ENCODE measurements at regions not wholly inside any gene's neighbourhood (a gene's known extent, or its start where the extent isn't known, plus 50 kb on each side); places are given as distances from the start of the nearest gene placed in this dataset.

GRCh38 chr13:107293924-107294323, 726.0 kb upstream of the ARGLU1 start:
- no peak for TF ChIP-seq USF1 (CRISPR knock-in tag; IDR thresholded peaks at IDR 0.05)
- TF ChIP-seq IRF2 (CRISPR knock-in tag; IDR thresholded peaks at IDR 0.05; ENCODE audit: borderline replicate concordance, low read depth): no peak
- TF ChIP-seq ZNF416 (CRISPR knock-in tag; IDR thresholded peaks at IDR 0.05): no peak
- TF ChIP-seq, protein P1, sequence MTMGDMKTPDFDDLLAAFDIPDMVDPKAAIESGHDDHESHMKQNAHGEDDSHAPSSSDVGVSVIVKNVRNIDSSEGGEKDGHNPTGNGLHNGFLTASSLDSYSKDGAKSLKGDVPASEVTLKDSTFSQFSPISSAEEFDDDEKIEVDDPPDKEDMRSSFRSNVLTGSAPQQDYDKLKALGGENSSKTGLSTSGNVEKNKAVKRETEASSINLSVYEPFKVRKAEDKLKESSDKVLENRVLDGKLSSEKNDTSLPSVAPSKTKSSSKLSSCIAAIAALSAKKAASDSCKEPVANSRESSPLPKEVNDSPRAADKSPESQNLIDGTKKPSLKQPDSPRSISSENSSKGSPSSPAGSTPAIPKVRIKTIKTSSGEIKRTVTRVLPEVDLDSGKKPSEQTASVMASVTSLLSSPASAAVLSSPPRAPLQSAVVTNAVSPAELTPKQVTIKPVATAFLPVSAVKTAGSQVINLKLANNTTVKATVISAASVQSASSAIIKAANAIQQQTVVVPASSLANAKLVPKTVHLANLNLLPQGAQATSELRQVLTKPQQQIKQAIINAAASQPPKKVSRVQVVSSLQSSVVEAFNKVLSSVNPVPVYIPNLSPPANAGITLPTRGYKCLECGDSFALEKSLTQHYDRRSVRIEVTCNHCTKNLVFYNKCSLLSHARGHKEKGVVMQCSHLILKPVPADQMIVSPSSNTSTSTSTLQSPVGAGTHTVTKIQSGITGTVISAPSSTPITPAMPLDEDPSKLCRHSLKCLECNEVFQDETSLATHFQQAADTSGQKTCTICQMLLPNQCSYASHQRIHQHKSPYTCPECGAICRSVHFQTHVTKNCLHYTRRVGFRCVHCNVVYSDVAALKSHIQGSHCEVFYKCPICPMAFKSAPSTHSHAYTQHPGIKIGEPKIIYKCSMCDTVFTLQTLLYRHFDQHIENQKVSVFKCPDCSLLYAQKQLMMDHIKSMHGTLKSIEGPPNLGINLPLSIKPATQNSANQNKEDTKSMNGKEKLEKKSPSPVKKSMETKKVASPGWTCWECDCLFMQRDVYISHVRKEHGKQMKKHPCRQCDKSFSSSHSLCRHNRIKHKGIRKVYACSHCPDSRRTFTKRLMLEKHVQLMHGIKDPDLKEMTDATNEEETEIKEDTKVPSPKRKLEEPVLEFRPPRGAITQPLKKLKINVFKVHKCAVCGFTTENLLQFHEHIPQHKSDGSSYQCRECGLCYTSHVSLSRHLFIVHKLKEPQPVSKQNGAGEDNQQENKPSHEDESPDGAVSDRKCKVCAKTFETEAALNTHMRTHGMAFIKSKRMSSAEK (CRISPR knock-in tag; IDR thresholded peaks at IDR 0.05; ENCODE audit: borderline replicate concordance): no peak
- no peak for TF ChIP-seq GRHL2 (CRISPR knock-in tag; IDR thresholded peaks at IDR 0.05; ENCODE audit: insufficient replicate concordance, severe bottlenecking)
- no peak for TF ChIP-seq EMX1 (CRISPR knock-in tag; IDR thresholded peaks at IDR 0.05)
- no peak for TF ChIP-seq CTCF (IDR thresholded peaks at IDR 0.05)
- no peak for TF ChIP-seq TEAD1 (CRISPR knock-in tag; IDR thresholded peaks at IDR 0.05)
- Mint-ChIP-seq H3K9me3 (peaks cover 9% of the 10 kb centered on the region), H3K4me1 (no peaks in the 10 kb centered on the region), H3K4me3 (no peak overlapping the region), H3K36me3 (no peaks in the 10 kb centered on the region), H3K27me3 (ENCODE audit: low read depth) (no peaks in the 10 kb centered on the region), H3K27ac (no peak overlapping the region)
- ChIA-PET POLR2A (no interaction called here), CTCF (no interaction called here)
- DNase-seq (ENCODE audit: low spot score) (no peak), ATAC-seq (no peak)

- peaks cover 12% of the 10 kb centered on the region for H3K9me3 Mint-ChIP-seq
- ATAC-seq (no peak), DNase-seq (ENCODE audit: low spot score) (no peak)
- no peaks in the 10 kb centered on the region for H3K27me3 Mint-ChIP-seq (ENCODE audit: low read depth)
- H3K27ac Mint-ChIP-seq: no peak overlapping the region
- POLR2A ChIA-PET: no interaction called here
- H3K4me3 Mint-ChIP-seq: no peak overlapping the region
- no peaks in the 10 kb centered on the region for H3K36me3 Mint-ChIP-seq
- CTCF ChIA-PET: no interaction called here
- H3K4me1 Mint-ChIP-seq: no peaks in the 10 kb centered on the region
- TF ChIP-seq CTCF (IDR thresholded peaks at IDR 0.05): no peak
- TF ChIP-seq SOX15 (CRISPR knock-in tag; IDR thresholded peaks at IDR 0.05): no peak
- no peak for TF ChIP-seq ZNF671 (CRISPR knock-in tag; IDR thresholded peaks at IDR 0.05)
- TF ChIP-seq ATF1 (CRISPR knock-in tag; IDR thresholded peaks at IDR 0.05): no peak
- TF ChIP-seq PRDM15 (CRISPR knock-in tag; IDR thresholded peaks at IDR 0.05): no peak
- TF ChIP-seq MXD4 (CRISPR knock-in tag; IDR thresholded peaks at IDR 0.05; ENCODE audit: borderline replicate concordance): no peak
- no peak for TF ChIP-seq FOXP4 (CRISPR knock-in tag; IDR thresholded peaks at IDR 0.05)
- no peak for TF ChIP-seq ELF4 (CRISPR knock-in tag; IDR thresholded peaks at IDR 0.05; ENCODE audit: low read depth)
- TF ChIP-seq CBFB (CRISPR knock-in tag; IDR thresholded peaks at IDR 0.05; ENCODE audit: low read depth): no peak
- no peak for TF ChIP-seq CREM (CRISPR knock-in tag; IDR thresholded peaks at IDR 0.05)
- no peak for TF ChIP-seq ZSCAN18 (CRISPR knock-in tag; IDR thresholded peaks at IDR 0.05)
- TF ChIP-seq MYBL2 (CRISPR knock-in tag; IDR thresholded peaks at IDR 0.05): no peak
- no peak for TF ChIP-seq IRF2 (CRISPR knock-in tag; IDR thresholded peaks at IDR 0.05; ENCODE audit: borderline replicate concordance, low read depth)
- no peak for TF ChIP-seq GABPB1 (CRISPR knock-in tag; IDR thresholded peaks at IDR 0.05)
Measured at GRCh38 chr13:107291875-107292274, 723.9 kb upstream of the ARGLU1 start.
